ENCODE measurements at regions not wholly inside any gene's neighbourhood (a gene's known extent, or its start where the extent isn't known, plus 50 kb on each side); places are given as distances from the start of the nearest gene placed in this dataset.

DNA sequence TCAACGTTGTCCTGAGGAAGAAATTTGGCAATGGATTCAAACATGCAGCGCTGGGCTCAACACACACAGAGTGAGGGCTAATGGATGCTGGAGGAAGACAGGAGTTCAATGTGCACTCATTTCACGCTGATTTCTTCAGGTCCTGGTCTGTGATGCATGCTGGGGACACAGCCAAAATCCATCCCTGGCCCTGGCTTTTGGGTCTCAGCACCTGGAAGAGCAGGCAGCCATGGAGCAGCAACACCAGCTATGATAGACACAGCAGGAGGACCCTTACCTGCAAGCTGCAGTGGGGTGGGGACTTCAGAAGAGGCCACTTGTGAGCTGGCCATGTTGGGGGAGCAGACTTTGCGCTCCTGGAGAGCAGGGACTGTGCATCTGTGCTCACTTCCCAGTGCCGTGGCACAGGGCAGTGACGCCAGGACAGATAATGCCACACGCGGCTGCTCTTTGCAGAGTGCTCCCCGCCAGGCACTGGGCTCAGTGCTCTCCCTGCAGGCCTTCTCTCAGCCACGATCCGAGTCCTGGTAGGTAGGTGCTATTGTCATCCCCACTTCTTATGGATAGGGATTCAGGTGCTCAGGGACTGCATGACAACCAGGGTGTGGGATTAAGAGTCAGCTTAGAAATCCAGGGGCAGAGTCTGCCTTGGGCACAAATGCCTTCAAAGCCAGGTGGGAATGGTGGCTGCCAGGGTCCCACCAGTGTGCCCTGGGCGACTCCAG is 138.8 kb upstream of the UNC5B start:
- intact Hi-C loops (cut with DNase I): no loop called here
- 56 to 64% methylated on average over 10 to 12 of the region's 12 CpGs for WGBS, 2 donors
- no peaks in the 10 kb centered on the region for H3K27me3 ChIP-seq
- H3K4me1 ChIP-seq: no peaks in the 10 kb centered on the region
- ATAC-seq: no peak
- no peak overlapping the region for H3K27ac ChIP-seq
- H3K4me3 ChIP-seq: no peak overlapping the region
- DNase-seq: no peak
- no peaks in the 10 kb centered on the region for H3K36me3 ChIP-seq (replicated peaks in 1 of 2; ENCODE audit: insufficient read depth in 1 of 2, low read depth in 2 of 2)
- TF ChIP-seq POLR2A (IDR thresholded peaks at IDR 0.05) (no peak), CTCF (IDR thresholded peaks at IDR 0.05) (no peak)
- no peaks in the 10 kb centered on the region for H3K9me3 ChIP-seq

DNA sequence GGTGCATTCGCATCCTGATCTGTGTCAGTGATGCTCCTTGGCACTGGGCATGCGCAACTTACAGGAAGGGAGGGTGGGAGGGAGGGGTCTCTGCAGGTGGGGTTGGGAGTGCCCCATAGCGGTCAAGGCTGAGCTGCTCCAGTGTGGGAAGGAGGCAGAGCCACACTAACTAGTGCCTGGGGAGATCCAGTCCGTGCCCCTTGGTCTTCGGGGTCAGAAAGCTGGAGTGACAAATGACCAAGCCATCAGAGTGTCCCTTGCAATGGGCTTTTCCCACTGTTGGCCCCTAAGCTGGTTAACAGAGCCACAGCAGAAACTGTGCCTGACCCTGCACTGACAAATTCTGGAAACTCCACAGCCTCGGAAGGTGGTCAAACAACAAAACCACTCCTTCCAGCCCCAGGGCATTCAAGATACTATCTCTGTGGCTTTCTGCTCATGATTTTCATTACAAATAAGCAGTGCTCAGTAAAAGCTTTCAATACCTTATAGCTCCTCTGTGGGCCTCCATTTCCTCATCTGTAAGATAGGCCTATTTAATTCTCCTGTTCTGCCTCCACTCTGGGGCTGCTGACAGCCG is 138.1 kb upstream of the UNC5B start:
- Histone ChIP-seq H3K27me3 (no peaks in the 10 kb centered on the region), H3K36me3 (replicated peaks in 1 of 2; ENCODE audit: insufficient read depth in 1 of 2, low read depth in 2 of 2) (no peaks in the 10 kb centered on the region), H3K27ac (no peak overlapping the region), H3K4me3 (no peak overlapping the region), H3K9me3 (no peaks in the 10 kb centered on the region), H3K4me1 (no peaks in the 10 kb centered on the region)
- TF ChIP-seq POLR2A (IDR thresholded peaks at IDR 0.05) (no peak), CTCF (IDR thresholded peaks at IDR 0.05) (no peak)
- intact Hi-C loops (cut with DNase I): no loop called here
- no peak for DNase-seq
- ATAC-seq: no peak
- 71 to 86% methylated on average over 2 to 7 of the region's 7 CpGs for WGBS, 2 donors

GRCh38 chr10:71075086-71075758 is 137.1 kb upstream of the UNC5B start:
- Histone ChIP-seq H3K27ac (no peak overlapping the region), H3K27me3 (no peaks in the 10 kb centered on the region), H3K36me3 (replicated peaks in 1 of 2; ENCODE audit: insufficient read depth in 1 of 2, low read depth in 2 of 2) (no peaks in the 10 kb centered on the region), H3K4me1 (no peaks in the 10 kb centered on the region), H3K9me3 (no peaks in the 10 kb centered on the region), H3K4me3 (no peak overlapping the region)
- TF ChIP-seq CTCF (IDR thresholded peaks at IDR 0.05) (no peak), POLR2A (IDR thresholded peaks at IDR 0.05) (no peak)
- intact Hi-C loops (cut with DNase I): no loop called here
- 14 to 37% methylated on average over 2 to 8 of the region's 8 CpGs for WGBS, 2 donors
- DNase-seq (no peak), ATAC-seq (no peak)

GRCh38 chr10:71075759-71076472 is 136.5 kb upstream of the UNC5B start:
- H3K9me3 ChIP-seq: no peaks in the 10 kb centered on the region
- no peaks in the 10 kb centered on the region for H3K27me3 ChIP-seq
- no peaks in the 10 kb centered on the region for H3K36me3 ChIP-seq (replicated peaks in 1 of 2; ENCODE audit: insufficient read depth in 1 of 2, low read depth in 2 of 2)
- ATAC-seq: no peak
- DNase-seq: peak in 1 of 4 donors; percentile 4
- no peaks in the 10 kb centered on the region for H3K4me1 ChIP-seq
- TF ChIP-seq POLR2A (IDR thresholded peaks at IDR 0.05): no peak
- TF ChIP-seq CTCF (IDR thresholded peaks at IDR 0.05): no peak
- 72% methylated on average over 12 to 13 of the region's 15 CpGs for WGBS, 2 donors
- no peak overlapping the region for H3K4me3 ChIP-seq
- no peak overlapping the region for H3K27ac ChIP-seq
- intact Hi-C loops (cut with DNase I): no loop called here
